Prostate gland (tissue), 2 donors: ENCODE measurements at regions not wholly inside any gene's neighbourhood (a gene's known extent, or its start where the extent isn't known, plus 50 kb on each side); places are given as distances from the start of the nearest gene placed in this dataset.
"Not testable (repeated sequence)": the region's sequence is repeated elsewhere in the genome, so short reads cannot be mapped to it uniquely, and the experiment has no call there.

Experiments
- DNase-seq: peaks from one replicate; pipeline ENCODE4 v3.0.0-alpha.2; 2019; ENCODE audit warnings: low spot score
- H3K27ac ChIP-seq, 2 donors: fragments of 200-600 bp; sonication (generic); 2 replicates each; pipeline ENCODE4 v1.5.1; 2017 to 2019
- H3K27me3 ChIP-seq: fragments of 200-600 bp; sonication (generic); replicated peaks from 2 replicates; pipeline ENCODE4 v1.5.1; 2019; ENCODE audit not compliant: insufficient read depth
- H3K36me3 ChIP-seq, 2 donors: fragments of 200-600 bp; sonication (generic); 1 replicate in 1 of 2; 2 replicates in 1 of 2; pipeline versions ENCODE4 v1.5.1 to v1.8.1; 2017 to 2019
- H3K4me1 ChIP-seq: fragments of 200-600 bp; sonication (generic); replicated peaks from 2 replicates; pipeline ENCODE4 v1.5.1; 2019
- H3K4me3 ChIP-seq, 2 donors: fragments of 200-600 bp; sonication (generic); 2 replicates each; pipeline ENCODE4 v1.5.1; 2017 to 2019
- H3K9me3 ChIP-seq: fragments of 200-600 bp; sonication (generic); 2 replicates; pipeline ENCODE4 v1.5.1; 2017
- CTCF ChIP-seq, 4 experiments: fragments of 200-600 bp in 2 of 4; fragments of 450-650 bp in 2 of 4; sonication (generic) in 2 of 4; IDR thresholded peaks; 1 replicate in 3 of 4; 2 replicates in 1 of 4; pipeline ENCODE4 v1.5.1; 2016 to 2019; ENCODE audit warnings: antibody characterized with exemption in 4 of 4, mild to moderate bottlenecking in 2 of 4, moderate library complexity in 2 of 4
- POLR2A ChIP-seq: fragments of 450-650 bp; IDR thresholded peaks from one replicate; pipeline ENCODE4 v1.6.1; 2016; ENCODE audit warnings: antibody characterized with exemption, mild to moderate bottlenecking
- POLR2AphosphoS5 ChIP-seq: sonication (generic); formaldehyde crosslinking; IDR thresholded peaks from one replicate; pipeline ENCODE4 v1.6.1; 2017; ENCODE audit warnings: antibody characterized with exemption
- WGBS: methylation state at CpG from one replicate; pipeline ENCODE4 v1.1.5; 2018; 5-methylcytosine and 5-hydroxymethylcytosine counted together
- intact Hi-C: fragments of 100-400 bp; cut with DNase I; formaldehyde crosslinking; loops from one replicate; pipeline ENCODE4 v1.14.2; 2022

GRCh38 chr3:68676136-68676535 is 256.2 kb downstream of the TAFA4 start:
- TF ChIP-seq POLR2AphosphoS5: no peak
- TF ChIP-seq CTCF (IDR thresholded peaks at IDR 0.05): no peak
- no peak for TF ChIP-seq POLR2A
- no peaks in the 10 kb centered on the region for H3K27me3 ChIP-seq
- H3K27ac ChIP-seq: no peak overlapping the region
- WGBS: 73% methylated on average over 3 of the region's 3 CpGs
- no peaks in the 10 kb centered on the region for H3K36me3 ChIP-seq
- no peak for DNase-seq
- H3K9me3 ChIP-seq: no peaks in the 10 kb centered on the region
- H3K4me1 ChIP-seq: no peaks in the 10 kb centered on the region
- H3K4me3 ChIP-seq: no peak overlapping the region
- intact Hi-C loops: no loop called here

- Histone ChIP-seq H3K27me3 (no peaks in the 10 kb centered on the region), H3K27ac (no peak overlapping the region), H3K9me3 (no peaks in the 10 kb centered on the region), H3K36me3 (no peaks in the 10 kb centered on the region), H3K4me3 (no peak overlapping the region), H3K4me1 (no peaks in the 10 kb centered on the region)
- DNase-seq: no peak
- intact Hi-C loops: no loop called here
- no peak for TF ChIP-seq POLR2AphosphoS5
- TF ChIP-seq CTCF (IDR thresholded peaks at IDR 0.05): no peak
- TF ChIP-seq POLR2A: no peak
Observed at GRCh38 chr3:68667346-68667745, 265.0 kb downstream of the TAFA4 start.

GRCh38 chr3:68666429-68667136 is 265.8 kb downstream of the TAFA4 start:
- Histone ChIP-seq H3K4me3 (no peak overlapping the region), H3K9me3 (no peaks in the 10 kb centered on the region), H3K27me3 (no peaks in the 10 kb centered on the region), H3K27ac (no peak overlapping the region), H3K36me3 (no peaks in the 10 kb centered on the region), H3K4me1 (no peaks in the 10 kb centered on the region)
- intact Hi-C loops: no loop called here
- TF ChIP-seq POLR2AphosphoS5: no peak
- TF ChIP-seq POLR2A: no peak
- TF ChIP-seq CTCF (IDR thresholded peaks at IDR 0.05): no peak
- no peak for DNase-seq
- WGBS: 85% methylated on average over 4 of the region's 4 CpGs

- TF ChIP-seq POLR2A (no peak), POLR2AphosphoS5 (no peak), CTCF (IDR thresholded peaks at IDR 0.05) (no peak)
- Histone ChIP-seq H3K9me3 (no peaks in the 10 kb centered on the region), H3K27ac (no peak overlapping the region), H3K27me3 (no peaks in the 10 kb centered on the region), H3K36me3 (no peaks in the 10 kb centered on the region), H3K4me3 (no peak overlapping the region), H3K4me1 (no peaks in the 10 kb centered on the region)
- intact Hi-C loops: no loop called here
- 40% methylated on average over 1 of the region's 1 CpG for WGBS
- DNase-seq: no peak
Observed at GRCh38 chr3:68664276-68664675, 268.1 kb downstream of the TAFA4 start.

GRCh38 chr3:68662176-68662575 is 270.2 kb downstream of the TAFA4 start:
- H3K27ac ChIP-seq: no peak overlapping the region
- no peak overlapping the region for H3K4me3 ChIP-seq
- no peaks in the 10 kb centered on the region for H3K27me3 ChIP-seq
- 43% methylated on average over 1 of the region's 1 CpG for WGBS
- no peaks in the 10 kb centered on the region for H3K9me3 ChIP-seq
- intact Hi-C loops: no loop called here
- H3K4me1 ChIP-seq: no peaks in the 10 kb centered on the region
- H3K36me3 ChIP-seq: no peaks in the 10 kb centered on the region
- no peak for DNase-seq
- no peak for TF ChIP-seq POLR2A

GRCh38 chr3:68650657-68651056 is 281.7 kb downstream of the TAFA4 start:
- intact Hi-C loops, H3K4me1 ChIP-seq, DNase-seq, H3K27me3 ChIP-seq, H3K36me3 ChIP-seq, H3K27ac ChIP-seq, H3K9me3 ChIP-seq, H3K4me3 ChIP-seq: not testable (repeated sequence)
- 95% methylated on average over 3 of the region's 3 CpGs for WGBS
